B cell (primary cell): ENCODE measurements at regions not wholly inside any gene's neighbourhood (a gene's known extent, or its start where the extent isn't known, plus 50 kb on each side); places are given as distances from the start of the nearest gene placed in this dataset.

Source experiments
- CTCF ChIP-seq: fragments of 200-600 bp; IDR thresholded peaks from one replicate; pipeline ENCODE4 v1.8.0; 2022; ENCODE audit warnings: antibody characterized with exemption, mild to moderate bottlenecking
- EZH2 ChIP-seq: IDR thresholded peaks from 2 replicates; pipeline ENCODE4 v1.6.1; 2012; ENCODE audit warnings: borderline replicate concordance, low read depth, mild to moderate bottlenecking, moderate library complexity, low read length; ENCODE audit not compliant: insufficient read depth, poor library complexity, severe bottlenecking

DNA sequence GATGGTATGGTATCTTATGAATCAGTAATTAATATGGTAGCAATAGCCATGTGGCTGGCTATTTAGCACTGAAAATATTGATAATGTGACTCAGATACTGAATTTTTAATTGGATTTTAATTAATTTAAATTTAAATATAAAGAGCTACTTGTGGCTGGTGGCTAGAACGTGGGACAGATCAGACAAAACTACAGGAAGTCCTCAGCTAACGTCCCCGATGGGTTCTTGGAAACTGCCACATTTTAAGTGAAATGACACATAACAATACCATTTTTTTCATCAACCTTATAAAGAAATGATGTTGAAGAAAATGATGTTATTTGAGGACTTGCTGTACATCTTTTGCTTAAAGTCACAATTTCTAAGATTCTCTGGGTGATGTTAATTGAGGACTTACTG lies 138.1 kb upstream of the FLRT2 start:
- TF ChIP-seq CTCF: no peak
- TF ChIP-seq EZH2: no peak
